DMS53 treated with DMSO at 0.1 percent for 48 hours (cell line): ENCODE measurements at regions not wholly inside any gene's neighbourhood (a gene's known extent, or its start where the extent isn't known, plus 50 kb on each side); places are given as distances from the start of the nearest gene placed in this dataset.
"Not testable (repeated sequence)": the region's sequence is repeated elsewhere in the genome, so short reads cannot be mapped to it uniquely, and the experiment has no call there.

Experiments
- DNase-seq: peaks from one replicate; lab custom pipeline; 2025; ENCODE audit not compliant: unreplicated experiment; lab: John Stamatoyannopoulos, UW

GRCh38 chrX:142502441-142502840 lies 297.4 kb upstream of the MAGEC2 start:
- DNase-seq, result no peak

DNA sequence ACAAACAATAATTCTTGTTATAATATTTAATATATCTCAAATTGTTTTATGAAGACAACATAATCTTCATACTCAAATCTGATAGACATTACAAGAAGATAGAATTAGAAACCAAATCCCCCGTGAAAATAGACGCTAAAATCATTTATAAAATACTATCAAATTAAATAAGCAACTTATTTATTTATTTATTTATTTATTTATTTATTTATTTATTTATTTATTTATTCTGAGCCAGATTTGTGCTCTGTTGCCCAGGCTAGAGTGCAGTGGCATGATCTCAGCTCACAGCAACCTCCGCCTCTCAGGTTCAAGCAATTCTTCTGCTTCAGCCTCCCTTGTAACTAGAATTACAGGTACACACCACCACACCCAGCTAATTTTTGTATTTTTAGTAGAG lies 294.9 kb upstream of the MAGEC2 start:
- no peak for DNase-seq

GRCh38 chrX:142483965-142484364 lies 278.9 kb upstream of the MAGEC2 start:
- peak; percentile 35 for DNase-seq

- DNase-seq, result no peak
These were observed 241.3 kb upstream of the MAGEC2 start for GRCh38 chrX:142446349-142446748.

DNA sequence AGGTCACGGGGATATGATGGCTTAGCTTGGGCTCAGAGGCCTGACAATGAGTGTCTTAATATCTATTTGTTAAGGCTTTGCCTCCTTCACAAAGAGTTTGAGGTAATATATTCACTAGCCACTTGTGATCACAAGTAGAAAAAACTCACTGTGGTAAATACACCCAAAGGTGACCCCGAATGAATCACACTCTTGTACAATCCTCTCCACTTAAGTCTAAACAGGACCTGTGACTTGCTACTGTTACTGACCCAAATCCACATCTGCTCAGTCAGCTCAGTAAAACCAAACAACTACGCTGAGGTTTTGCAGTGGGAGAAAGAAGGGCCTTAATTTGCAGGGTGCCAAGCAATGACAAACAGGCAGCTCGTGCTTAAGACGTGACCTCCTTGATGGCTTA lies 223.8 kb upstream of the MAGEC2 start:
- DNase-seq, result no peak

DNA sequence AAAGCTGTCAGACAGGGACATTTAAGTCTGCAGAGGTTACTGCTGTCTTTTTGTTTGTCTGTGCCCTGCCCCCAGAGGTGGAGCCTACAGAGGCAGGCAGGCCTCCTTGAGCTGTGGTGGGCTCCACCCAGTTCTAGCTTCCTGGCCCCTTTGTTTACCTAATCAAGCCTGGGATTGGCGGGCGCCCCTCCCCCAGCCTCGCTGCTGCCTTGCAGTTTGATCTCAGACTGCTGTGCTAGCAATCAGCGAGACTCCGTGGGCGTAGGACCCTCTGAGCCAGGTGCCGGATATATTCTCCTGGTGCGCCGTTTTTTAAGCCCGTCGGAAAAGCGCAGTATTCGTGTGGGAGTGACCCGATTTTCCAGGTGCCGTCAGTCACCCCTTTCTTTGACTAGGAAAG lies 185.9 kb upstream of the MAGEC2 start:
- not testable (repeated sequence) for DNase-seq

DNA sequence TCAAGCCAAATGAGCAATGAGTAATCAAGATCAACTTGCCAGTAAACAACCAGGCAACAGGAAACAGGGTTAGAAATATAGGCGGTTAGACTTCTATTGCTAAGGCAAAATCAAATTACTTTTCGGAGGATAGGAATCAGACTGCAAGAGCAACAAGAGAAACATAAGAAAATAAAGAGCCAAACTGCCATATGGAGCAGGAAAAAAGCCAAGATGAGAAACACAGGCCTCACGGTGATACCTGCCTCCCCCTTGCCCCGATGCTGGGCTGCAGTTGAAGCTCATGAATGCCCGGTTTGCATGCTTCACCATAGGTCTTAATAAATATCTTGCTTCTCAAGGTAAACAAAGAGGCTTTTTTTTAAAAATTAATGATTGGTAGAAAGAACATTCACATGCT lies 158.4 kb upstream of the MAGEC2 start:
- no peak for DNase-seq

GRCh38 chrX:142359331-142359730 lies 154.2 kb upstream of the MAGEC2 start:
- no peak for DNase-seq

DNA sequence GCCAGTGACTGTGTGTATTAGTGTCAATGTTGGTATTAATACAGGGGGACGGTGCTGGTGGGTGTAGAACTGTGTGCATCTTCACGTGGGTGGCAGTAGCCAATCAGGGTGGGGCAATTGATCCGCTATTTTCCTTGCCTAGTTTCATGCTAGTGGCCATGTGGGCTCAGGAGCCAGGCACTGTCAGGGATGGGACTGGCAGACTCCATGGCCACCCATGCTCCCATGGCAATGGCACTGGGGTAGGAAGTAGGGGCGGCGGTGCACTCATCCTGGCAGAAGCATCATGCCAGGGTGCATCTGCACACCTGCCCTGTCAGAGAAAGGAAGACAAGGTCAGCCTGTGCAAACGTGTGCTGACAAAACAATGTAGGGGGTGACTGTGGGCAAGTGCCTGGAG lies 122.1 kb upstream of the MAGEC2 start:
- no peak for DNase-seq

- no peak for DNase-seq
These were observed 107.5 kb upstream of the MAGEC2 start for GRCh38 chrX:142312591-142312990.

GRCh38 chrX:142299406-142299805 lies 94.3 kb upstream of the MAGEC2 start:
- DNase-seq, result no peak

GRCh38 chrX:142296421-142296820 lies 91.3 kb upstream of the MAGEC2 start:
- no peak for DNase-seq

GRCh38 chrX:142295190-142295589 lies 90.1 kb upstream of the MAGEC2 start:
- DNase-seq, result no peak

DNA sequence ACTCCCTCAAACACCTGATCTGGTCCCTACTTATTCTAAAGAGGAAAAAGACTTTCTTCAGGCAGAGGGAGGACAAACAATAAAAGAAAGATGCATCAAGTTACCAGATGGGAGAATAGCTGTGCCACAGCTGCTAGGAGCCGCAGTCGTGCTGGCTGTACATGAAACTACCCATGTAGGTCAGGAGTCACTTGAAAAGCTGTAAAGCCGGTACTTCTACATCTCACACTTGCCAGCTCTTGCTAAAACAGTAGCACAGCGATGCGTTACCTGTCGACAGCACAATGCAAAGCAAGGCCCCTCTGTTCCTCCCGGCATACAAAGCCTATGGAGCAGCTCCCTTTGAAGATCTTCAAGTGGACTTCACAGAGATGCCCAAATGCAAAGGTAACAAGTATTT lies 65.1 kb upstream of the MAGEC2 start:
- DNase-seq, result peak; percentile 24

- no peak for DNase-seq
These were observed 61.3 kb upstream of the MAGEC2 start for GRCh38 chrX:142266417-142266816.

GRCh38 chrX:142265549-142265948 lies 60.5 kb upstream of the MAGEC2 start:
- DNase-seq, result not testable (repeated sequence)

DNA sequence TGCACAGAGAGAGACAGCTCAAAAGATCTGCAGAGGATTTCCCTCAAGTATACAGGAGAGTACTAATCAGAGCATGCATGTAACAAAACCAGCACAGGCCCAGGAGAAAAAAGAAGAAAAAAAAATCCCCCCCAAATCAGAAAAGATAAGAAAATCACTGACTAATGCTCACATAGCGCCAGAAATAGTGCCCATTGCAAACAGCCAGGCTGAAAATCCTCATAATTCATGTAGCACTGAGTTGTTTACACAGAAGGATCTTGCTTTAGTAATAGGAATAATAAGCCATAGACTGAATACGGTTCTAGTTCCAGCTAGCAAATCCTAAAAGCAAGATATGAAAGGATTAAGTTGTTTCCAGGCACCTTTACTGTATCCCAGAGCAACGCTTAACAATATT lies 51.8 kb upstream of the MAGEC2 start:
- no peak for DNase-seq
